Colonic mucosa (tissue), 4 donors: ENCODE measurements at regions not wholly inside any gene's neighbourhood (a gene's known extent, or its start where the extent isn't known, plus 50 kb on each side); places are given as distances from the start of the nearest gene placed in this dataset.

ENCODE experiments used
- DNase-seq: peaks from one replicate; pipeline ENCODE4 v3.0.0-alpha.2; 2020
- H3K27ac ChIP-seq: fragments of 200-600 bp; one replicate; pipeline ENCODE4 v1.8.0; 2021
- H3K27me3 ChIP-seq: fragments of 200-600 bp; one replicate; pipeline ENCODE4 v1.8.0; 2021
- H3K36me3 ChIP-seq: fragments of 200-600 bp; one replicate; pipeline ENCODE4 v1.8.0; 2021
- H3K4me1 ChIP-seq: fragments of 200-600 bp; one replicate; pipeline ENCODE4 v1.8.0; 2021; ENCODE audit warnings: mild to moderate bottlenecking
- H3K4me3 ChIP-seq: fragments of 200-600 bp; one replicate; pipeline ENCODE4 v1.8.0; 2021
- H3K9ac ChIP-seq, 2 donors: one replicate each; pipeline ENCODE4 v1.7.0; 2013; ENCODE audit warnings: control low read depth in 2 of 2, low read depth in 2 of 2, low read length in 2 of 2
- H3K9me3 ChIP-seq: fragments of 200-600 bp; one replicate; pipeline ENCODE4 v1.8.0; 2021
- intact Hi-C: fragments of 100-400 bp; cut with DNase I; formaldehyde crosslinking; loops from one replicate; pipeline ENCODE4 v1.14.1; 2022
- TF ChIP-seq, protein P1 (sequence below): fragments of 200-600 bp; IDR thresholded peaks from one replicate; pipeline ENCODE4 v1.8.0; 2022; ENCODE audit warnings: antibody characterized with exemption, mild to moderate bottlenecking
- donor health status: healthy.
- donor health status: DM: no; HTN: no; CAD: no.
- donor health status: DM: no; HTN: no; CAD: no.

DNA sequence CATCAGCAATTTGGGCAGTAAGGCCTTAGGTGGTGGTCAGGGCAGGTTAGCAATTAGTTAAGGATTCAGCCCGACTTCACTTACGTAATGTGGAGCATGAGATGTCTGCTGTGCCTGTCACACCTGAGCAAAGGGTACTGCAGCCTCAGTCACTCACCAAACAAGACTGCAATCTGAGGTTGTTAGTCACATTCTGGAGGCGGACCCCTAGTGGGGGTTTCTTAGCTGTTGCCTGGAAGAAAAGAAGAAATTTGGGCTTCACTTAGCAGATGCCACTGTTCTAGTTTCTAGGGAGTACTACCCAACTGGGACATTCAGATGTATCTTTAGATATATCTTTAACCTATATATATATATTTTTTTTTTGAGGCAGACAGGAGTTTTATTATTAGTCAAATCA is 529.9 kb downstream of the SLC4A3 start:
- no peak for DNase-seq
- intact Hi-C loops, result no loop called here

DNA sequence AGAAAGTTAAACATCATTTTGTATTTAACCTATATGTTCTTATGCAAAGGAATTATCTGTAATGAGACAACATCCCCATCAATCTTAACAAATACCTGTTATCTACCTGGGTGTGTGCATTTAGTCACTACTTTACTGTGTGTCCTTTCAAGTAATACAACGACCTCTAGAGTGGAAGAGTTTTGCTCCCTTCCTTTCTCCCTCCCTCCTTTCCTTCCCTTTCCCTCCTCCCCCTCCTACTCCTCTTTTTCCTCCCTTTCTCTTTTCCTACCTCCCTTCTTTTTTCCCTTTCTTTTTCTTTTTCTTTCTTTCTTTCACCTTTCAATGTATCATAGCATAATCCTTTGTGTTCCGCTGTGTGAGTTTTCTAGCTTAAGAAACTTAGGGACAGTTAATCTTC is 532.3 kb downstream of the SLC4A3 start:
- Histone ChIP-seq H3K4me3 (no peak overlapping the region), H3K9me3 (no peaks in the 10 kb centered on the region), H3K27ac (no peak overlapping the region), H3K9ac (no peak overlapping the region), H3K36me3 (no peaks in the 10 kb centered on the region), H3K27me3 (no peaks in the 10 kb centered on the region), H3K4me1 (no peaks in the 10 kb centered on the region)
- TF ChIP-seq, protein P1, sequence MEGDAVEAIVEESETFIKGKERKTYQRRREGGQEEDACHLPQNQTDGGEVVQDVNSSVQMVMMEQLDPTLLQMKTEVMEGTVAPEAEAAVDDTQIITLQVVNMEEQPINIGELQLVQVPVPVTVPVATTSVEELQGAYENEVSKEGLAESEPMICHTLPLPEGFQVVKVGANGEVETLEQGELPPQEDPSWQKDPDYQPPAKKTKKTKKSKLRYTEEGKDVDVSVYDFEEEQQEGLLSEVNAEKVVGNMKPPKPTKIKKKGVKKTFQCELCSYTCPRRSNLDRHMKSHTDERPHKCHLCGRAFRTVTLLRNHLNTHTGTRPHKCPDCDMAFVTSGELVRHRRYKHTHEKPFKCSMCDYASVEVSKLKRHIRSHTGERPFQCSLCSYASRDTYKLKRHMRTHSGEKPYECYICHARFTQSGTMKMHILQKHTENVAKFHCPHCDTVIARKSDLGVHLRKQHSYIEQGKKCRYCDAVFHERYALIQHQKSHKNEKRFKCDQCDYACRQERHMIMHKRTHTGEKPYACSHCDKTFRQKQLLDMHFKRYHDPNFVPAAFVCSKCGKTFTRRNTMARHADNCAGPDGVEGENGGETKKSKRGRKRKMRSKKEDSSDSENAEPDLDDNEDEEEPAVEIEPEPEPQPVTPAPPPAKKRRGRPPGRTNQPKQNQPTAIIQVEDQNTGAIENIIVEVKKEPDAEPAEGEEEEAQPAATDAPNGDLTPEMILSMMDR, result no peak
- DNase-seq, result no peak
- intact Hi-C loops, result no loop called here

More for the DNA sequence above, 529.9 kb downstream of the SLC4A3 start:
- Histone ChIP-seq H3K4me1 (no peaks in the 10 kb centered on the region), H3K9ac (no peak overlapping the region), H3K27ac (no peak overlapping the region), H3K4me3 (no peak overlapping the region), H3K27me3 (no peaks in the 10 kb centered on the region), H3K9me3 (no peaks in the 10 kb centered on the region), H3K36me3 (no peaks in the 10 kb centered on the region)
- TF ChIP-seq, protein P1, result no peak

DNA sequence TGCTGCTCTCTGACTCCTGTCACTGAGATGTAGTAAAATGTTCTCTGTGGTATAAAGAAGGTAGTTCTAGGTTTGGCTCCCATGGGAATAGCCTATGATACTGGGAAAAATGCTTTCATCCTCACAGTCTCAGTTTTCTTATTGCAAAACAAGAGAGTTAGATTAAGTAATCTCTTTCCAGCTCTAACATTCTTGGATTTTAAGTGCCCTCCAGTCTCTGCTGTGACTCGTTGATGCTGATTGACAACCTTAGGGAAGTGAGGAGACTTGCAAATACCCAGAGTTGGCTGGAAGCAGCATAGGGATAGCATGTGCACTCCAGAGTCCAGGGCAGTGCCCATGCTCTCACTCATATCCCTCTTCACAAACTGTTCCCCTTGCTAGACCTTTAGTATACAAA is 534.9 kb downstream of the SLC4A3 start:
- no peak for DNase-seq
- intact Hi-C loops, result no loop called here
- Histone ChIP-seq H3K9ac (no peak overlapping the region), H3K27ac (no peak overlapping the region), H3K36me3 (no peaks in the 10 kb centered on the region), H3K9me3 (no peaks in the 10 kb centered on the region), H3K27me3 (no peaks in the 10 kb centered on the region), H3K4me3 (no peak overlapping the region), H3K4me1 (no peaks in the 10 kb centered on the region)
- TF ChIP-seq, protein P1, result no peak

DNA sequence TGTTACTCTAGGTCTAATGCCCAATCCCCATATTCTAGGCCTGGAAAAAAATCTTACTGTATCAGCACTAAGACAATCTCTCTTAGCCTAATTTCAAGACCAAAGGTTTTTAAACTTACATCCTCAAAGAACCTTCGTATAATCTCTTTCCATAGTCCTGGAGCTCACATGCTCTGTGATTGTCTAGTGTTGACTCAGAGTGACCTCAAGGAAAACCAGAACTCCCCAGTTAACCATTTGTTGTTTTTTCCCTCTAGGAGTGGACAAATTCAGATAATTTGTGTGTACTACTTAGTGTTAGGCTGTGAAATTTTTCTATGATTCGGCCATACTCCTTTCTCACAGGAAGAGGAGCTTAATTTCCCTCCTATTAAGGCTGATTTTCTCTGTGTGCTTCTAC is 536.1 kb downstream of the SLC4A3 start:
- no peak overlapping the region for H3K9ac ChIP-seq
- TF ChIP-seq, protein P1, result no peak
- H3K4me3 ChIP-seq, result no peak overlapping the region
- H3K36me3 ChIP-seq, result no peaks in the 10 kb centered on the region
- H3K27me3 ChIP-seq, result no peaks in the 10 kb centered on the region
- no peaks in the 10 kb centered on the region for H3K9me3 ChIP-seq
- H3K4me1 ChIP-seq, result no peaks in the 10 kb centered on the region
- intact Hi-C loops, result no loop called here
- no peak for DNase-seq
- no peak overlapping the region for H3K27ac ChIP-seq

DNA sequence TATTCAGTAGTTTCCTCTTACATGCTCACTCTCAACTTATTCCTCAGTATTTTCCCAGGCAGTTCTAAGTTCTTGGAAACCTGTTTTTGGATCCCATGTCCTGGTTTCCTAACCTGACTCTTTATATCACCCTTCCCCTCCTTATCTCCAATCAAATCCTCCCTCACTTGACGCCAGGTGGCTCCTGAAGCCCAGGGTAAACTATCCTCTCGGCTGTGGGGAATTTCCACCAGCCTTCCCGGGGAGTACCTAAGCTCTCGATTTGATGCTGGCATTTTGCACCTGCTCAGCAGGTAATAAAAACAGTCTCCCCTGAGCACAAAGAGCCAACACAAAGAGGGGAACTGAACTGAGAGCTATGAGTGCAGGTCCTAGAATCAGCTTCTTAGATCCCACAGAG is 538.0 kb downstream of the SLC4A3 start:
- no peaks in the 10 kb centered on the region for H3K27me3 ChIP-seq
- no peak overlapping the region for H3K27ac ChIP-seq
- no peaks in the 10 kb centered on the region for H3K9me3 ChIP-seq
- no peak overlapping the region for H3K4me3 ChIP-seq
- TF ChIP-seq, protein P1, result peak; percentile 23
- intact Hi-C loops, result no loop called here
- no peaks in the 10 kb centered on the region for H3K36me3 ChIP-seq
- H3K9ac ChIP-seq, result no peak overlapping the region
- DNase-seq, result peak; percentile 27
- H3K4me1 ChIP-seq, result no peaks in the 10 kb centered on the region

DNA sequence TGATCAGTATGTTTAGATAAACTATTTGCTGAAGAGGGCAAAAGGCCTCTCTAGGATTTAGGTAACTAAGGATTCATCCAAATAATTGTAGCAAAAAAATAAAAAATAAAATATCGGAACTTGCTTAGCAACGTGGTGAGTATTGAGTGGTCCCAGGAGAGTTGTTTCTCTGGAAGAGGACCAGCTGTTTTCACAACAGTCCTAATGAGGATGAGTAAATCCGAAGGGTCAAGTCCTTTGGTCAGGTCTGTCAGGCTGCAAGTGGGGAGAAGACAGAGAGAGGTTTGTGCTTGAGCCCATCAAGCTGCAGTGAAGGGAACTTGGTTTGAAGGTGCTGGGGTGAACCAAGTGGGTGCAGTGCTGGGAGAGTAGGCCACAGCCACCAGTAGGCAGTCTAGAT is 539.2 kb downstream of the SLC4A3 start:
- no peaks in the 10 kb centered on the region for H3K27me3 ChIP-seq
- H3K4me3 ChIP-seq, result no peak overlapping the region
- no peaks in the 10 kb centered on the region for H3K9me3 ChIP-seq
- no peak overlapping the region for H3K9ac ChIP-seq
- no peak for DNase-seq
- intact Hi-C loops, result no loop called here
- H3K36me3 ChIP-seq, result no peaks in the 10 kb centered on the region
- H3K27ac ChIP-seq, result no peak overlapping the region
- H3K4me1 ChIP-seq, result no peaks in the 10 kb centered on the region
- TF ChIP-seq, protein P1, result no peak
